Adrenal gland (tissue), 5 donors: ENCODE measurements at regions not wholly inside any gene's neighbourhood (a gene's known extent, or its start where the extent isn't known, plus 50 kb on each side); places are given as distances from the start of the nearest gene placed in this dataset.

Experiments
- CTCF ChIP-seq, 6 experiments: fragments of 450-650 bp in 4 of 6; fragments of 200-600 bp in 2 of 6; sonication (generic) in 1 of 6; IDR thresholded peaks; 1 replicate in 5 of 6; 2 replicates in 1 of 6; pipeline versions ENCODE4 v1.5.1 to v1.8.0; 2016 to 2021; ENCODE audit warnings: antibody characterized with exemption in 6 of 6, mild to moderate bottlenecking in 2 of 6, moderate library complexity in 1 of 6
- POLR2A ChIP-seq, 2 donors: fragments of 450-650 bp; IDR thresholded peaks; one replicate each; pipeline ENCODE4 v1.6.1; 2017; ENCODE audit warnings: antibody characterized with exemption in 2 of 2, mild to moderate bottlenecking in 2 of 2, moderate library complexity in 1 of 2
- donor health status: DM: no; HTN: no; CAD: no.

- TF ChIP-seq CTCF (IDR thresholded peaks at IDR 0.05) = no peak
- TF ChIP-seq POLR2A (IDR thresholded peaks at IDR 0.05) = no peak
These were observed 246.9 kb upstream of the SYT1 start for GRCh38 chr12:78617683-78618082.
